Trophoblast cell (in vitro differentiated cells and primary cell): ENCODE measurements at regions not wholly inside any gene's neighbourhood (a gene's known extent, or its start where the extent isn't known, plus 50 kb on each side); places are given as distances from the start of the nearest gene placed in this dataset.

Experiments
- DNase-seq, 2 donors: peaks; one replicate each; pipeline ENCODE4 v3.0.0-alpha.2; 2016
- H2AFZ ChIP-seq: 2 replicates; pipeline ENCODE4 v1.6.1; 2013; ENCODE audit warnings: low read length, moderate library complexity, mild to moderate bottlenecking; ENCODE audit not compliant: insufficient read depth, poor library complexity
- H2AK5ac ChIP-seq: 2 replicates; pipeline ENCODE4 v1.6.1; 2013; ENCODE audit warnings: mild to moderate bottlenecking, low read length
- H2BK120ac ChIP-seq: 2 replicates; pipeline ENCODE4 v1.6.1; 2013; ENCODE audit warnings: low read length, mild to moderate bottlenecking, moderate library complexity; ENCODE audit not compliant: insufficient read depth, poor library complexity
- H2BK12ac ChIP-seq: 2 replicates; pipeline ENCODE4 v1.6.1; 2013; ENCODE audit warnings: mild to moderate bottlenecking, low read length, moderate library complexity
- H2BK5ac ChIP-seq: 2 replicates; pipeline ENCODE4 v1.6.1; 2013; ENCODE audit warnings: low read length, low read depth, moderate library complexity, mild to moderate bottlenecking; ENCODE audit not compliant: poor library complexity
- H3K14ac ChIP-seq: 2 replicates; pipeline ENCODE4 v1.6.1; 2013; ENCODE audit warnings: mild to moderate bottlenecking, low read length
- H3K18ac ChIP-seq: 2 replicates; pipeline ENCODE4 v1.6.1; 2013; ENCODE audit warnings: mild to moderate bottlenecking, low read length
- H3K23ac ChIP-seq: 2 replicates; pipeline ENCODE4 v1.6.1; 2013; ENCODE audit warnings: low read length
- H3K27ac ChIP-seq: 2 replicates; pipeline ENCODE4 v1.5.1; 2013; ENCODE audit warnings: low read depth, mild to moderate bottlenecking, inconsistent platforms, low read length, moderate library complexity
- H3K27me3 ChIP-seq: 2 replicates; pipeline ENCODE4 v1.6.1; 2013; ENCODE audit warnings: inconsistent platforms, mild to moderate bottlenecking, low read length, moderate library complexity; ENCODE audit not compliant: insufficient read depth
- H3K36me3 ChIP-seq, 2 experiments: 1 replicate in 1 of 2; 2 replicates in 1 of 2; pipeline ENCODE4 v1.6.1; 2013; ENCODE audit warnings: low read length in 2 of 2, mild to moderate bottlenecking in 2 of 2, moderate library complexity in 1 of 2; ENCODE audit not compliant: insufficient read depth in 2 of 2, control insufficient read depth in 1 of 2
- H3K4ac ChIP-seq: 2 replicates; pipeline ENCODE4 v1.6.1; 2013; ENCODE audit warnings: low read depth, mild to moderate bottlenecking, low read length, moderate library complexity
- H3K4me1 ChIP-seq, 2 experiments: 1 replicate in 1 of 2; 2 replicates in 1 of 2; pipeline ENCODE4 v1.6.1; 2013; ENCODE audit warnings: low read length in 2 of 2, mild to moderate bottlenecking in 2 of 2, moderate library complexity in 1 of 2; ENCODE audit not compliant: insufficient read depth in 2 of 2, control insufficient read depth in 1 of 2
- H3K4me2 ChIP-seq: 2 replicates; pipeline ENCODE4 v1.6.1; 2013; ENCODE audit warnings: inconsistent platforms, mild to moderate bottlenecking, low read length, moderate library complexity
- H3K4me3 ChIP-seq: 2 replicates; pipeline ENCODE4 v1.5.1; 2013; ENCODE audit warnings: mild to moderate bottlenecking, low read depth, low read length, inconsistent platforms
- H3K79me1 ChIP-seq: one replicate; pipeline ENCODE4 v1.6.1; 2013; ENCODE audit warnings: low read length
- H3K79me2 ChIP-seq: 2 replicates; pipeline ENCODE4 v1.6.1; 2013; ENCODE audit warnings: low read length, mild to moderate bottlenecking; ENCODE audit not compliant: control insufficient read depth, insufficient read depth, poor library complexity
- H3K9ac ChIP-seq: 2 replicates; pipeline ENCODE4 v1.6.1; 2013; ENCODE audit warnings: mild to moderate bottlenecking, low read length
- H3K9me3 ChIP-seq: 2 replicates; pipeline ENCODE4 v1.6.1; 2013; ENCODE audit warnings: low read depth, mild to moderate bottlenecking, control low read depth, inconsistent platforms, low read length; ENCODE audit not compliant: insufficient read depth
- H4K12ac ChIP-seq: 2 replicates; pipeline ENCODE4 v1.6.1; 2013; ENCODE audit warnings: low read depth, mild to moderate bottlenecking, low read length, moderate library complexity
- H4K8ac ChIP-seq: 2 replicates; pipeline ENCODE4 v1.6.1; 2013; ENCODE audit warnings: low read depth, mild to moderate bottlenecking, low read length, moderate library complexity
- H4K91ac ChIP-seq: one replicate; pipeline ENCODE4 v1.6.1; 2013; ENCODE audit warnings: low read depth, mild to moderate bottlenecking, low read length, moderate library complexity
- WGBS: extraction: QIAGEN DNeasy Blood & Tissue Kit; methylation state at CpG from one replicate; pipeline ENCODE4 v1.1.7; 2013; ENCODE audit warnings: missing lambda C conversion rate; ENCODE audit not compliant: insufficient read length, insufficient coverage; ENCODE audit errors: extremely low coverage; 5-methylcytosine and 5-hydroxymethylcytosine counted together

- Histone ChIP-seq H4K8ac (no peak overlapping the region), H4K12ac (no peak overlapping the region), H2AK5ac (no peak overlapping the region), H3K79me1 (no peaks in the 10 kb centered on the region), H3K9ac (no peak overlapping the region), H3K14ac (no peak overlapping the region), H3K18ac (no peak overlapping the region), H2BK120ac (no peak overlapping the region), H3K79me2 (no peaks in the 10 kb centered on the region), H3K23ac (no peak overlapping the region), H3K4me1 (no peaks in the 10 kb centered on the region), H3K27me3 (no peaks in the 10 kb centered on the region), H3K4me3 (no peak overlapping the region), H3K27ac (no peak overlapping the region), H2BK5ac (no peak overlapping the region), H3K4me2 (no peak overlapping the region), H3K36me3 (no peaks in the 10 kb centered on the region), H2AFZ (no peak overlapping the region), H3K4ac (no peak overlapping the region), H4K91ac (no peak overlapping the region), H2BK12ac (no peak overlapping the region), H3K9me3 (no peaks in the 10 kb centered on the region)
- WGBS = no CpG with 5 or more reads among the region's 2 CpGs
- DNase-seq = no peak
These were observed 577.4 kb upstream of the ANKRD30A start for GRCh38 chr10:36547965-36548364.

GRCh38 chr10:36542493-36542892 is 582.9 kb upstream of the ANKRD30A start:
- DNase-seq = no peak
- Histone ChIP-seq H4K12ac (no peak overlapping the region), H2BK12ac (no peak overlapping the region), H3K9ac (no peak overlapping the region), H2BK120ac (no peak overlapping the region), H3K14ac (no peak overlapping the region), H3K4ac (no peak overlapping the region), H3K27ac (no peak overlapping the region), H3K36me3 (no peaks in the 10 kb centered on the region), H3K27me3 (no peaks in the 10 kb centered on the region), H3K4me2 (no peak overlapping the region), H2AFZ (no peak overlapping the region), H2BK5ac (no peak overlapping the region), H4K8ac (no peak overlapping the region), H3K23ac (no peak overlapping the region), H3K79me2 (no peaks in the 10 kb centered on the region), H4K91ac (no peak overlapping the region), H3K4me1 (peaks cover 0 to 2% of the 10 kb centered on the region in 2 experiments), H2AK5ac (no peak overlapping the region), H3K18ac (no peak overlapping the region), H3K79me1 (no peaks in the 10 kb centered on the region), H3K4me3 (no peak overlapping the region), H3K9me3 (no peaks in the 10 kb centered on the region)
- WGBS = no CpG with 5 or more reads among the region's 4 CpGs

GRCh38 chr10:36540611-36541010 is 584.8 kb upstream of the ANKRD30A start:
- Histone ChIP-seq H3K4me3 (no peak overlapping the region), H3K4ac (no peak overlapping the region), H4K12ac (no peak overlapping the region), H2BK120ac (no peak overlapping the region), H3K18ac (no peak overlapping the region), H3K4me1 (peaks cover 0 to 2% of the 10 kb centered on the region in 2 experiments), H3K27me3 (no peaks in the 10 kb centered on the region), H3K27ac (no peak overlapping the region), H3K23ac (no peak overlapping the region), H4K91ac (no peak overlapping the region), H2BK5ac (no peak overlapping the region), H2AFZ (no peak overlapping the region), H3K79me1 (no peaks in the 10 kb centered on the region), H4K8ac (no peak overlapping the region), H3K9ac (no peak overlapping the region), H3K79me2 (no peaks in the 10 kb centered on the region), H3K14ac (no peak overlapping the region), H2AK5ac (no peak overlapping the region), H2BK12ac (no peak overlapping the region), H3K9me3 (no peaks in the 10 kb centered on the region), H3K36me3 (no peaks in the 10 kb centered on the region), H3K4me2 (no peak overlapping the region)
- no CpG with 5 or more reads among the region's 3 CpGs for WGBS
- DNase-seq = no peak

DNA sequence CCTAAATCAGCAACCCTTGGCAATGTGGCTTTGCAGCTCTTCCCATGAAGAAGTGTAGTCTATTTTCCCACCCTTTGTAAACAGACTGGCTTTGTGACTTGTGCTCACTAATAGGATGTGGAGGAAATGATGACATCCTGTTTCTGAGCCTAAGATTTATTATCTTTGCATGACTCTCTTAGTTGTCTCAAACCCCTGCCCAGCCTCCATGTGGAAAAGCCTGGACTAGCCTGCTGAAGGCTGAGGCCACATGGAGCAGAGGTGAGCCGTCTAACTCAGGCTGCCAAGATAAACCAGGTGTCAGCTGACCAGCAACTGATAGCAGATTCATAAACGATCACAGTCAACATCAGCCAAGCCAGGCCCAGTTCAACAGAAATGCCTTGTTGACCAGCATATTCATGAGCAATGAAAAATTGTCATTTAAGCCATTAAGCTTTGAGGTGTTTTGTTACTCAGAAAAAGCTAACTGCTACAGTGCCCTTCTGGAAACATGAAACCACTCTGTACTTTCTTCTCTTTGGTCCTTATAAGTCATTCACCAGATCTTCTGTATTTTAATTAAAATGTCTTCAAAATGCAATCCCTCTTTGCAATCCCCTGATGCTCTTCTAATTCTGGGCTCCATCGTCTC is 586.3 kb upstream of the ANKRD30A start:
- H2BK12ac ChIP-seq = no peak overlapping the region
- H3K9me3 ChIP-seq = no peaks in the 10 kb centered on the region
- H4K91ac ChIP-seq = no peak overlapping the region
- DNase-seq = no peak
- H3K18ac ChIP-seq = no peak overlapping the region
- H2BK5ac ChIP-seq = no peak overlapping the region
- H3K4ac ChIP-seq = no peak overlapping the region
- H3K14ac ChIP-seq = no peak overlapping the region
- no peak overlapping the region for H2BK120ac ChIP-seq
- H4K8ac ChIP-seq = no peak overlapping the region
- H2AFZ ChIP-seq = no peak overlapping the region
- H3K23ac ChIP-seq = no peak overlapping the region
- no peaks in the 10 kb centered on the region for H3K79me1 ChIP-seq
- H3K27me3 ChIP-seq = no peaks in the 10 kb centered on the region
- no peak overlapping the region for H3K4me3 ChIP-seq
- H3K9ac ChIP-seq = no peak overlapping the region
- H3K4me2 ChIP-seq = no peak overlapping the region
- H4K12ac ChIP-seq = no peak overlapping the region
- H3K79me2 ChIP-seq = no peaks in the 10 kb centered on the region
- peaks cover 0 to 8% of the 10 kb centered on the region in 2 experiments for H3K4me1 ChIP-seq
- H3K36me3 ChIP-seq = no peaks in the 10 kb centered on the region
- no CpG with 5 or more reads among the region's 3 CpGs for WGBS
- H2AK5ac ChIP-seq = no peak overlapping the region
- H3K27ac ChIP-seq = no peak overlapping the region
